GM12891 (cell line): ENCODE measurements at regions not wholly inside any gene's neighbourhood (a gene's known extent, or its start where the extent isn't known, plus 50 kb on each side); places are given as distances from the start of the nearest gene placed in this dataset.

Experiments used
- POLR2A ChIP-seq: IDR thresholded peaks from 2 replicates; pipeline ENCODE4 v1.6.1; 2011; ENCODE audit warnings: low read depth, low read length, control low read depth
- POLR2AphosphoS5 ChIP-seq: IDR thresholded peaks from 2 replicates; pipeline ENCODE4 v1.6.1; 2011; ENCODE audit warnings: low read depth, low read length, control low read depth
- TAF1 ChIP-seq: IDR thresholded peaks from 2 replicates; pipeline ENCODE4 v1.6.1; 2011; ENCODE audit warnings: low read depth, low read length, control low read depth

GRCh38 chr12:14071833-14072232 is 90.4 kb upstream of the GRIN2B start:
- no peak for TF ChIP-seq POLR2AphosphoS5
- TF ChIP-seq POLR2A = no peak
- no peak for TF ChIP-seq TAF1
